Hematopoietic multipotent progenitor cell treated with erythropoietin and hydrocortisone succinate and interleukin-3 and kit ligand, for 4 days (in vitro differentiated cells): ENCODE measurements at regions not wholly inside any gene's neighbourhood (a gene's known extent, or its start where the extent isn't known, plus 50 kb on each side); places are given as distances from the start of the nearest gene placed in this dataset.
A peak's percentile ranks its signal among the peaks of the same experiment; 100 is the strongest.
"Not testable (repeated sequence)": the region's sequence is repeated elsewhere in the genome, so short reads cannot be mapped to it uniquely, and the experiment has no call there.

ENCODE experiments used
- DNase-seq: peaks from one replicate; pipeline ENCODE4 v3.0.0-alpha.2; 2015

DNA sequence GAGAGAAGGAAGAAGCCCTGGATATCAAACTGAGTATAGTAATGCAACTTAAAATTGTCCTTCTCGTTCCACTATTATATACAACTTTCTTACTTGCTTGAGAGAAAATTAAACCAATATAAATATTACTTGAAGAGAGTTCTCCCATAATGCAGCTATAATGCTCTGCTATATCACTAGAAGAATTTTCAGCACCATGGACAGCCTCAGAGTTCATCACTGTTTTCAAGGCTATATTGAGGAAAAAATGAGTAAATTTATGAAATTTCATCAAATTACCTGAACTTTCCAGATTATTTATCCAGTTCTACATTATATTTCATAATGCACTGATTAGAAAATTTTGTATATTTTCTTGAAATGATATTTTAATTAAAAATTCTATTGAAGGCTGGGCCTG is 1053.5 kb upstream of the FAM98A start:
- DNase-seq: peak; percentile 57

DNA sequence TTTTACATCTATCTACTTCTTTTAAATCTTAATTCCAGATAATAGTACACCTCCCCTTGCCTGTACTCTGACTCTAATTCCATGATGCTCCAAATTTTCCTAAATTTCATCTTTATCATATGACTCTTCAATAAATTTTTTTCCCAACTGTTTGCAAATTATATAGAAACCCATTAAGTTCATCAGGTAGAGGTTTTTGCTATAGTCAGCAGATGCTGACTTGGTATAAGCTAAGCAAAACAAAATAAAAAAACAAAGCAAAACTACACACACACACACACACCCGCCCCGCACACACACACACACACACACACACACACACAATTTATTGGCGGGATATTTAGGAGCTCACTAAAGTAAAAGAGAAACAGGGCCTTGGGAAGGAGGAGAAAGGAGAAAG is 1047.8 kb upstream of the FAM98A start:
- DNase-seq: no peak

DNA sequence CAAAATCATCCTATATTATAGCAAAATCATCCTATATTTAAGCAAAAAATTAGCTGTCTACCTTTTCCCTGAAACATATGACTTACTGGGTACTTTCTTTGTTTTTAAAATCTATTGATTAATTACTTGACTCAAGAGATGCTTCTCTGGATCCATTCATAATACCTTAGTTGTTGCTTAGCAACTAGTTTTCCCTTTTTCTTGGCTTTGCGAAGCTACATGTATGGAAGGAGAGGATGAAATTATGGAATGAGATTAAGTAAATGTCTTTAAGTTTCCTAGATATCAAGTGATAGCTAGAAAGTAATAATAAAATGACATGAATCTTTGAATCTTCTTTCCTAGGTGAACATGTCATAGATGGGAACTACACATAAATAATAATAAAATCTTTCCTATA is 1033.2 kb upstream of the FAM98A start:
- DNase-seq: no peak

DNA sequence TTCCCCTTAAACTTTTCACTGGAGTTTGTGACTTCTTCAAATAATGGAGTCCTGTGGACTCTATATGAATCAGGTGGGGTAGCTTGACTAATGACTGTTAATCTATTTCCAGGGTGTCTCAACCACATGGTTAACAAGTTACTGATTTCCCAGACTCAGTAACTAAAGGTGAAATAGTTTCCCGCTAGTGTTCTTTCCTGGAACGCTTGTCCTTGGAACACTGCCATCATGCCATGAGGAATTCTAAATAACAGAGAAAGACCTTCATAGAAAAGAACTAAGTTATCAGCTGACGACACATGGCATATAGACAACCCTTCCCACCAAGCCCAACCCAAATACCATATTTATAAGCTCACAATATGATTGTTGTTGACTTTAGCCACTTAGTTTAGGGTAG is 1027.9 kb upstream of the FAM98A start:
- DNase-seq: no peak

DNA sequence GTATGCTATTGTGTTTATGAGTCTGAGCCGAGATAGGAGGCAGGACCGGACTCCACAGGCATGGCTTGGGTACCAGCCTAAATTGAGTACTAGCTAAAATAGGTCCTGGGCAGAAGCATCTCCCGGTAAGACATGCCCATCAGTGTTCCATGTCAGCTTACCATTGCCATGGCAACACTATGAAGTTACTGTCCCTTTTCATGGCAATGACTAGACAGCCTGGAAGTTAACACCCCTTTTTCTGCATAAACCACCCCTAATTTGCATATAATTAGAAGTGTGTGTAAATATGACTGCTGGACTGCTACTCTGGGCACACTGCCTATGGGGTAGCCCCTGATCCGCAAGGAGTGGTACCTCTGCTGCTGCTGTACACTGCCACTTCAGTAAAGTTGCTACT is 1005.1 kb upstream of the FAM98A start:
- no peak for DNase-seq

DNA sequence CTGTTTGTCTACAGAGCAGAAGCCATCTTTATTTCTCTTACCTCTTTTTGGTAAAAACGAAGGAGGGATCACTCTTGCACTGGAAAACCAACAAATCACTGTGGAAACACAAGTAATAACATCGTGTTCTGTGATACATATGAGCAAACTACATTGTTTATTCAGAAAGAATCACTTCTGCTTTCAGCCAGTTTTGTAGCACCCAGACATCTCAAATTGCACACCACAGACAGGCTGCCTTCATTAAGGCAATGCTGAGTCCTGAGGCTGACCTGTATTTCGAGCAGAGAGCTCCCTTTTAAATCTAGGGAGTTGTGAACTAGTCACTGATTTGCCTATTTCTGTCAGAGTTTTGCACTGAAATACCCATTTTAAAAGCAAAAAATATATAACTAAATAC is 1003.2 kb upstream of the FAM98A start:
- no peak for DNase-seq

DNA sequence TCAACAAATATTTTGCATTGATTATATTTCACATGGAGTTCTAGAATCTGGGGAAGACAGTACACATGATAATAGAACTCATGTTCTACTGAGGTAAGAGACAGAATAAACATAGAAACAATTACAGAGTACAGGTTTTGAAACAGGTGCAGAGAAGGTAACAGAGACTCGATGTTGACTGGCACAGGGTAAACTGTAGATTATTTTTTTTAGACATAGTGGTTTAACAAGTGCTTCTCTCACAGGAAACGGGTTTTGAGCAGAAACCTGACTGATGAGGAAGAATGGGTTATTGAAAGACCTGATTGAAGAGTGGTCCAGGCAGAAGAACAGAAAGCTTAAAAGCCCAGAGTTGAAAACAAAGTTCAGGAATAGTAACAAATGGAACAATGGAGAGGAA is 1002.5 kb upstream of the FAM98A start:
- DNase-seq: no peak

DNA sequence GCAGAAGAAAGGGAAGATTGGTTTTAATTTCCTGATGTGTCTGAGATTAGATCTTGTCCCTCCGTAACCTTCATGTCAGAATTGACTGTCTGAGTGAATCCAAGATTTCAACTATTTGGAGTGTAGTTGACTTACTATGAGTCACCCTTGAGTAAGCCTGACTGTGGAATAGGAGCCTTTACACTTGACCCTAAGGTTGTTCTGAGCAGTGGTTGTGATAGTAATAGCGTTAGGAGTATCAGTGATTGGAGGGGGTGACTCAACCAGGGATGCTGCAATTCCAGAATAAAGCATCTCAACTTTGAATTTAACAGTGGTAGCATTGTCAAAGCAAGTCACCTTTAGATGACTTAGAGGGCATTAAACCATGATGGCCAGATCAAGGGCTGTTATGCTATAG is 979.5 kb upstream of the FAM98A start:
- no peak for DNase-seq

DNA sequence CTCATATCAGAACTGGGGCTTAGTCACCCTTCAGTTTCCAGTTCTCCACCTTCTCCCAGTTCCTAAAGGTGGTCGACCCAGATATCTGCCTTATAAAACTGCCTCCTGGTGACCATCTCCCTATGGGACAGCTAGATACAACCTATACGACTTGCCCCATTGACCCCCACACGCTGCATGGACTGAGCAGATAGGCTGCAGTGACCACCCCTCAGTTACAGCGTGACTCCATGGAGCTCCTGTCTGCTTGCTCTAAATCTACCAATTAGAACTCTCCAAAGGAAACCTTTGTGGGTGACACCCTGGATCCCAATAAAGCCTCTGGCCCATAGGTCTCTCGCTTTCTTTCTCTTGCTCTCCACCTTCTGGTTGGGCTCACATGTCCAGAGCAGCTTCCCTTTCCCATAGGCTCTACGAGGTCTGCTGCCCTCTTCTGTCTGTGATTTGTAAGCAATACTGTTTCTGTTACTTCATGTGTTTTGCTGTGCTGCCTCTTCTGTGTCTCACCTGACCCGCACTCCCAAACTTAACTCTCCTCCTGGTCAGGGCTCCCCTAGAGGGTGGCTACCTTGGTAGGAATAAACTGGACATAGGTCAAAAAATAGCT is 971.3 kb upstream of the FAM98A start:
- peak; percentile 40 for DNase-seq

DNA sequence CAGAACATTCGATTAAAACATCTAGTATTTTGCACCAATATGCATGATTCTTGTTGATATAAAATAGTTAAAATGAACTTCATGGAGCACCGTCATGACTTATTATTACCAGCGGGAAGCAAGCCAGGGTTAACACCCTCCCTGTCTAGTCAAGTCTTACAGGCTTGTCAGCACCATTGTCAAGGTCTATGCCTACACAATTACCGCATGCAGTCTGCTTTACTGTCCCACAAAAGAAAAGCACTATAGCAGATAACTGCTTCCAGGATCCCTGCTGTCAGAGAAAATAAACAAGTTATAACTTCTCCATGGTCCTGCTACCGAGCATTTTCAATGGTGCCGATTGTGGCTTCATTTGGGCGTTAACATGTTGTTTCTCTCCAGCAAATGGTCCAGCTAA is 968.0 kb upstream of the FAM98A start:
- DNase-seq: no peak

DNA sequence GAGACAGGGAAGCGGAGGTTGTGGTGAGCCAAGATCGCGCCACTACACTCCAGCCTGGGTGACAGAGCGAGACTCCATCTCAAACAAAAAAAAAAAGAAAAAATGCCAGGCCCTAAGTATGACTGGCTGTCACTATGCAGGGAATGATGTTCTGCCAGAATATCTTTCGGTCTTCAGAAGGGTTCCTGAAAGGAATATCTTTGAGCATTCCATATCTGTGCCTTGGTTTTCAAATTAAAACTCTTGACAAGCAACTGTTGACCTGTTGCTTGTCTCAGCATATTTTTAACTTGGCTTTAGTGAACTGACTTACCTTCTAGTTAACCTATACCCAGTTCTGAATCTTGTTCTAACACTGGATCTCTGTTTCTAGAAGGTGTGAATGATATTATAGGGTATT is 953.2 kb upstream of the FAM98A start:
- DNase-seq: no peak

DNA sequence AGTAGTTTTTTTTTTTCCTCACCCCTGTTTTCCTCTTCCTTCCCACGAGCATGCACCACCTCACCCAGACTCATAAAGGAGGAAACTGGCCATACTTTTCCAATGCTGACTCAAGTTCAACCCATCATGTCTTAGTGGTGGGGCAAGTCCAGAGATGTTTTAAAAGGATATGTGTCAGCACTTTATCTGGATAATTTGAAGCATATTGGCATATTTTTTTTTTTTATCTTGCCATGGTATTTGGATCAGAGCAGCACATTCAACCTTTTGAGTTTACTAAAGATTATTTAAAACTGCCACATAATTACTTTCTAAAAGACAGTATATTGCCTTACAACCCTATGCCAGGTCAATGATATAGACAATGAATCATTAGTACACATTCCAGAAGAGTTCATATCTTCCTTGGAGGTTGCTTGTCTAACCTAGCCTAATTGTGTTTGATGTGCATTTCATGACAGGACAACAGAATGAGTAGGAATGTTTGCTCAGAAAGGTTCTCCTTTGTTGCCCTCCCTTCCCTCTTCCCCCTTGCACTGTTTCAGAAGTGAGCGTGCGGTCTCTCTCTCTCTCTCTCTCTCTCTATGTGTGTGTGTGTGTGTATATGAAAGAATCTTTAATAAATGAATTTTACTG is 950.7 kb upstream of the FAM98A start:
- no peak for DNase-seq

DNA sequence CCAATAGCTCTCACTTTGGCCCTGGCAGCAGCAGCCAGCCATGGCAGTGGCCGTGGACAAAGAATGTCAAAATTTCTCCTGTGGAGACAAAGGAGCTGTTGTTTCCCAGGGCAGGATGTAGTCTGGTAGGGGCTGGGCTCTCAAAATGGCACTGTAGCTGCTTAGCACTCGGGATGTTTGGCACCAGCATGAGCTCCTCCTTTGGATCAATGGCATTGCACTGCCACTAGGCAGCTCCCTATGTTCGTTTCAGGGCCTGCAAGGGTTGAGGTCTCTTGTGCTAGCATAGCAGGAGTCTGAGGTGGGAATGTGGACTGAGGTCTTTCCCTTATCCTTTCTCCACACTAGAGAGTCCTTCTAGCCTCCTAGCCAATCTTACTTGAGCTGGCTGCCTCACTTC is 948.8 kb upstream of the FAM98A start:
- no peak for DNase-seq

DNA sequence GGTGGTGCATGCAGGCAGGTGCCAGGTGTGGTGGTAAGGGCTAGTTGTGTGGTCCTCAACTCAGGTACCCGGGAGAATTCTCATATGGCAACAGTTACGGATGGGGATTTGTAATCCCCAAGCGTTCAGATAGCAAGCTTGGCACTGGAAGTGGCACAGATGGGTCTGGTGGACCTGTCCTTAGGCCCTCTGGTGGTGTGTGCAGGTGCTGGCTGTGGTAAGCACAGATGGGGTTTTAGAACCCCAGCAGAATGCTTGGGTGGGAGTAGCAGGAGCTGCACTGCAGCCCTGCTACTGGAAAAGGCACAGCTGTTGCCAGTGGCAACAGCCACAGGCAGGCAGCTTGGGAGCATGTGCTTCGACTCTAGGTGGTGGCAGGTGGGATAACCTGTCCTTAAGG is 948.2 kb upstream of the FAM98A start:
- no peak for DNase-seq

DNA sequence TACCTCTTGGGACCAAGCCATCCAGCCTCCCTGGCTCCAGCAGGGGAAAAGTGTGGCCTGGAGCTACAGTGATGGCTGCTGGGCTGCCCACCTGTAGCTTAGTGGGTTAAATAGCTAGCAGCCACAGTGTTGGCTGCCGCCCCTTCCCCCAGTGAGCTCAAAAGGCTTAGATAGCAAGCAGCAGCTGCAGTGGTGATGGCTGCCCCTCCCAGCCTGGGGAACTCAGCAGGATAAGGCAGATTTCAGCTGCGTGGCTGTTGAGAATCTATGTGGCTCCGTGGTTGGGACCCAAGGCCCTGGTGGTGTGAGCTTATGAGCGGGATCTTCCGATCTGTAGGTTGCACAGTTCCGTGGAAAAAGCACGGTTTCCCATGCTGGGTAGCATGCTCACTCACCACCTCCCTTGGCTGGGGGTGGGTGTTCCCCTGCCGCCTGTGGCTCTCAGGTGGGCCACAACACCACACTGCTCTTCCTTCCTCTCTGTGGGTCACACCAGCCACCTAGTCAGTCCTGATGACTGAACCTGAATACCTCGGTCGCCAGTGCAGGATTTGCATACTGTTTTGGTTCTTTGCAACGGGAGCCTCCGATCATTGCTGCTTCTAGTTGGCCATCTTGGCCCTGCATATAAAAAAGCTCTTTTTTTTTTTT is 946.5 kb upstream of the FAM98A start:
- no peak for DNase-seq

DNA sequence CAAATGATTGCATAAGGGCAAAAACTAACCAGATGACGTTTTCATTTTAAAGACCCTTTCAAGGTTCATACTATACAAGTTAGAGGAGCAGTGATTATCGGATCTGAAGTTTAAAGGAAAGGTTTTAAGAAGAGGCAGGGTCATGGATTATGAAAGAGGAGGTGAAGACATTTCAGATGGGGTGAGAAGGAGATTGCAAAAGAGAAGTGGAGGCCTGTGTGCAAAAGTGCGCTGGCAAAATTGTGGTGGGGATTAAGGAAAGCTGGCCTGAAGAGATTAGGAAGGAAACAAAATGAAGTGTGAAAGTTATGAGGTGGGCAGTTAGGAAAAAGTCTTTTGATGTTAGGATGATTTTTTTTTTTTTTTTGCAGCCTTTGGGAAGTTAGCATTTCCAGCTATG is 935.7 kb upstream of the FAM98A start:
- no peak for DNase-seq

DNA sequence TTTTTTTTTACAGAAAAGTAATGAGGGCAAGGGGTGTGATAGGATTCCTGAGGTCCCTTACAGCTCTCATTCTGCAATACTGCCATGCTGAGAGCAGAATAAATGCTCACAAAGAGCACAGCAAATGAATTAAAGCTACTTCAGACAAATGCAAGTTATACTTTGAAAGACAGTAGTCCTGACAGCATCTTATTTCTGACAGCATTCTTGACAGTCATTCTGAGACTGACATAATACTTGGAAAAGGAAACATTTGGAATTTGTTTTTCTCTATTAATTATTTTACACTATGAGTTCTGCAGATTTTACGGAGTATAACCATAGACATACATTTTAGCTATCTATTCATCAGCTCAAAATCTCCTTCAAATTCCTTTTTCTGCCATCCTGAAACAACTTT is 935.2 kb upstream of the FAM98A start:
- DNase-seq: no peak

DNA sequence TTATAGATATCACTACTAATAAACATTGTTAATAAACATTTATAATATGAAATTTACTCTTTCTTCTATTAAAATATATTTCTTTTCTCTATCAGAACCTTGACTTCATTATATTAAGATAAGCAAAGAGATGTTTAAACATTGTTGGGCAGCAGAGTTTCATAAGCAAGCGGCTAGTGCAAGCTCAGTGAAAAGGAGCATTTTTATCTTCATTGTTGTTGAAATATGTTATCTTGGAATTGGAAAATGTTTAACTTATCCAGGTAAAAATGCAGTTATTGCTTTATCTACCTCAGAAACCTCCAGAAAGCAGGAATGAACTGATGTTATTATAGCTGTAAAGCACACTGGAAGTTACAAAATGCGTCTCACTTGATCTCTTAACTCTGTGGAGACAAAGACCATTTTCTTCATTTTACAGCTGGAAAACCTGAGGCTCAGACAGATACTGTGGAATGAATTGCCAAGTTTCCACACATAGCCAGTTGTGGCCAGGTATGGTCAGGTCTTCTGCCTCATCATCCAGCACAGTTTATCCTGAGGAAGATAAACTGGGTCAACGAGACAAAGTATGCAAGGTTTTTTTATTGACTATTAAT is 934.6 kb upstream of the FAM98A start:
- no peak for DNase-seq

DNA sequence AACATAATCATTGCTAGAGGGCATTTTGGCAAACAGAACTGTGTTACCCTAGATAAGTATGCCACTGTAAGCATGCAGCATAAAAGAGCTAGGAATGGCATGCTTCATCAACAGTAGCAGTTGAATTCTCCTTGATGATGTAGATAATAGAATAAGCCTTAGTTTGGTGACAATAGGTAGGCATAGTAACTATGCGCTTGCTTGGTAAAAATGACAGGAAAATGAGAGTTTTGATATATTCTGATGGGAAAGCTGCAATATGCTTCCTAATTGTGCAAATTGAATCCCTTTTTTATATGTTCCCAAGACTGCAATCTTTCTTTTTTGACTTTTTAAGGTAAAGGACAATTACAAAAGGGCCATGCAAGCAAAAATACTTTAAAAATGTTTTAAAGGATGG is 930.9 kb upstream of the FAM98A start:
- no peak for DNase-seq

DNA sequence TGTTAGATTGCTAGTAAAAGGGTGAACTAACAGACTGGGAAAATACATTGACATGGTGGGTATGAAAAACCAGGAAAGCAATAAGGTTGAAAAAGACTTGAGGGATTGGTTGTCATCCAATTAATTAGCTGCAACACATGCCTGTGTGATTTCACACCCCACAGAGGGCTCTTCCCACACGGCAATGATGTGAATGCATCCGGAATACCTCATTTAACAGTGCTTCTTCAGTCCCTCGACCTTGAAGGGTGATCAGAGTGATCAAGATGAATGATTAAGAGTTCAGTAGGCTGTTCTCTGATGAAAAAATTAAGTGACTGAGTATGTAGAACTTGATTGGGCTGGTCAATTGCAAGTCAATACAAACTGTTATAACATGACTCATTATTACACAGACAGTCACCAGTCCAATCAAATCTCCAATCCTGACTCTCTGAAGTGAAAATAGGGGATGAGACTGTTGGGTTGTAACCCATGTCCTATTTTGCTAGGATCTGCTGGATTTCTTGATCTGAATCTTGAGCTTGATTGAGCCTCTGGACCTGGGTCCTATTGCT is 924.9 kb upstream of the FAM98A start:
- DNase-seq: no peak

DNA sequence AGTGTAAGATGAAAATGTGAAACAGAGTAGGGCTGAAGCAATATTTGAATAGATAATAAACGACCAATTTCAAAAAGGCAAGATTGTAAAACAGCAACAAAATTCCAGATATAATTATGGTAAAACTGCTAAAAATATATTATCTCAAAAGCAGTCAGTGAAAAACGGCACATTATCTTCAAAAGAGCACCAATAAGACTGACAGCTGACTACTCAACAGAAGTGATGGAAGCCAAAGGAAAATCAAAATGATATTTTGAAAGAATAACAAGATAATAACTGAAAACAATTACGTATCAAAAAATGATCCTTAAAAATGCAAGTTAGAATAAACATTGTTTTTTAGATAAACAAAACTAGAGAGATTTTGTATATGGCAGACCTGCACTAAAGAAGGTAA is 920.6 kb upstream of the FAM98A start:
- DNase-seq: no peak

DNA sequence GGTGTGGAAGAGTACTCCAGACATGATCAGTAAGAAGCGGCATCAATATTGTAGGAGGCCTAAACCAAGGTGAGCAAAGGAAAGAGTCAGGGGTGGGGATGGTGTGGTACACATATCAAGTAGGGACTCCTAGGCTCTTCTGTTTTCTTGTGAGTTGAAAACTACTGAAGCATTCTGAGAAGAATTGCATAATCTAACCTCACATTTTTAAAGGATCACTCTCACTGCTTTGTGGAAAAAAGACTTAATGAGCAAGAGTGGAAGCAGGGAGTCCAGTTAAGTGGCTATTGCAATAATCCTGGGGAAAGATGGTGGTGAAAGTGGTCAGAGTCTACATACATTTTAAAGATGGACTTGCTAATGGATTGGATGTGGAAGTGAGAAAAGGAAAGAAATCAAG is 899.5 kb upstream of the FAM98A start:
- DNase-seq: no peak

DNA sequence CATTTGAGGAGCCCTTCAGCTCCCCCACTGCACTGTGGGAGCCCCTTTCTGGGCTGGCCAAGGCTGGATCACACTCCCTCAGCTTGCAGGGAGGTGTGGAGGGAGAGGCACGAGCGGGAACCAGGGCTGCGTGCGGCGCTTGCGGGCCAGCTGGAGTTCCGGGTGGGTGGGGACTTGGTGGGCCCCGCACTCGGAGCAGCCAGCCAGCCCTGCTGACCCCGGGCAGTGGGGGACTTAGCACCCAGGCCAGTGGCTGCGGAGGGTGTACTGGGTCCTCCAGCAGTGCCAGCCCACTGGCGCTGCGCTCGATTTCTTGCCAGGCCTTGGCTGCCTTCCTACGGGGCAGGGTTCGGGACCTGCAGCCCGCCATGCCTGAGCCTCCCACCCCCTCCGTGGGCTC is 895.1 kb upstream of the FAM98A start:
- not testable (repeated sequence) for DNase-seq
